ENCODE measurements at regions not wholly inside any gene's neighbourhood (a gene's known extent, or its start where the extent isn't known, plus 50 kb on each side); places are given as distances from the start of the nearest gene placed in this dataset.
A peak's percentile ranks its signal among the peaks of the same experiment; 100 is the strongest.
"Not testable (repeated sequence)": the region's sequence is repeated elsewhere in the genome, so short reads cannot be mapped to it uniquely, and the experiment has no call there.

- no peak for DNase-seq
These were observed 56.9 kb upstream of the GSC start for GRCh38 chr14:94826774-94827173.

DNA sequence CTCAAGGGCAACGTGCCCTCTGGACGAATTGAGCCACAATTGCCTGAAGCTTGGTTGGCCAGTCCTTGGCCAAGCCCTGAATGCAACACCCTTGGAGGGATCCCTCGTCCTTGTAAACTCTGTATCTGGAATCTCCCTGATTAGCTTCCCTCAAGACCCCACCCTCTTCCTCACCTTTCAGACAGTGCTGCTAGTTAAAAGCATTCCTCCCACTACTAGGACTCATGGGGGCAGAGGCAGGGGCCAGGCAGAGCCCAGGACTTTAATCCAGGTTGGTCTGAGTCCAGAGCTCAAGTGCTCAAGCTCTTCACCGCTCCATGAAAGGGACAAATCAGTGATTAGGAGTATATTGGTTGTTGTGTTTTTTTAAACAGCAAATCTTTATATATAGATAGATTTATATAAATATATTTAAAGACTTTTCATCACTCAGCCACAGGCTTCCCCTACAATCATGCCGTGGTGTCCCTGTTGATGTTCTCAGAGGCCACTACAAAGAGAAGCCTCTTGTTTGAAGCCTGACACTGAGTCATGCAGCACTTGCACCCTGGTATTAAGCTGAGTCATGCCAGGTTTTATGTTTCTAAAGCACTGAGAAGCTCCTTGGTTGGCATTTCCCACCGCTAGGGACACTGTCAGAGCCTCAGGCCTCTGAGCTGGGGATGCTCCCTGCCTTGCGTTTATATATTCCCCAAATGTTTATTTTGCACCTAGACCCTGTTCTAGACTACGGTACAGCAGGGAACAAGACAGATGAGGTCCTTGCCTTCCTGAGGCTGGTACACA lies 53.8 kb upstream of the GSC start:
- peak; percentile 39 for DNase-seq

DNA sequence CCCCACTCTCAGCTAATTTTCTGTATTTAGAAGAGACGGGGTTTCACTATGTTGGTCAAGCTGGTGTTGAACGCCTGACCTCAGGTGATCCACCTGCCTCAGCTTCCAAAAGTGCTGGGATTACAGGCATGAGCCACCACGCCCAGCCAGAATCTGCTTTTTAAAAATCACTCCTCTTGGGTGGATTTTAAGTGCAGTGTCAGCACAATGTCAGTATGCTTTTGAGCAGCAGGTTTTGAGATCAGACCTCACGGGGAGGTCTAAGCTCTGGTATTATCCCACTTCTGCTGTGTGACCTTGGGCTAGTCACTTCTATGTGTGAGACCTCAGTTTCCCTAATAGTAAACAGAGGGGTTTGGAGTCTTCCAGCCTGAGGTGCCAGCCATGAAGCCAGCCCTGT lies 51.8 kb upstream of the GSC start:
- DNase-seq = no peak

- DNase-seq = not testable (repeated sequence)
These were observed 51.0 kb upstream of the GSC start for GRCh38 chr14:94820932-94821331.

Data from DMS53 (cell line).